WTC11 (cell line): ENCODE measurements at regions not wholly inside any gene's neighbourhood (a gene's known extent, or its start where the extent isn't known, plus 50 kb on each side); places are given as distances from the start of the nearest gene placed in this dataset.
"Not testable (repeated sequence)": the region's sequence is repeated elsewhere in the genome, so short reads cannot be mapped to it uniquely, and the experiment has no call there.

Experiments used
- ATAC-seq: fragments of 200-7000 bp; cut with Tn5 transposase; 2 replicates; pipeline ENCODE4 v1.10.0; 2021; ENCODE audit warnings: mild to moderate bottlenecking, moderate library complexity
- CTCF ChIA-PET: fragments of 300-600 bp; sonication (Branson Sonifier 250); formaldehyde crosslinking; loops from one replicate; lab custom pipeline; 2021; ENCODE audit warnings: antibody characterized with exemption; lab: Charles Lee
- POLR2A ChIA-PET: fragments of 350-600 bp; sonication (Branson Sonifier 250); formaldehyde crosslinking; loops from one replicate; lab custom pipeline; 2021; ENCODE audit warnings: antibody characterized with exemption; lab: Charles Lee
- DNase-seq: peaks from one replicate; pipeline ENCODE4 v3.0.0; 2021; ENCODE audit warnings: low spot score
- H3K27ac Mint-ChIP-seq: 2 replicates; pipeline ENCODE4 v1.8.0; 2021; ENCODE audit warnings: mixed read lengths
- H3K27me3 Mint-ChIP-seq: 2 replicates; pipeline ENCODE4 v1.8.0; 2021; ENCODE audit warnings: low read depth, mild to moderate bottlenecking, moderate library complexity, mixed read lengths
- H3K36me3 Mint-ChIP-seq: 2 replicates; pipeline ENCODE4 v1.8.0; 2021; ENCODE audit warnings: mixed read lengths
- H3K4me1 Mint-ChIP-seq: 2 replicates; pipeline ENCODE4 v1.8.0; 2022; ENCODE audit warnings: mixed read lengths
- H3K4me3 Mint-ChIP-seq: 2 replicates; pipeline ENCODE4 v1.8.0; 2021; ENCODE audit warnings: mild to moderate bottlenecking, moderate library complexity, mixed read lengths
- H3K9me3 Mint-ChIP-seq: 2 replicates; pipeline ENCODE4 v1.8.0; 2021; ENCODE audit warnings: mixed read lengths
- ETV6 ChIP-seq: sonication (generic); formaldehyde crosslinking; IDR thresholded peaks from 2 replicates; pipeline ENCODE4 v1.8.1; 2022; ENCODE audit warnings: mild to moderate bottlenecking, missing genetic modification reagents
- FOXK1 ChIP-seq: sonication (generic); formaldehyde crosslinking; IDR thresholded peaks from 2 replicates; pipeline ENCODE4 v1.8.0; 2022; ENCODE audit warnings: mild to moderate bottlenecking, moderate library complexity, missing genetic modification reagents
- MXD4 ChIP-seq: fragments of 250-450 bp; sonication (Bioruptor Pico); IDR thresholded peaks from 2 replicates; pipeline ENCODE4 v1.8.0; 2021; ENCODE audit warnings: mild to moderate bottlenecking, moderate library complexity, borderline replicate concordance
- MYBL2 ChIP-seq: sonication (generic); formaldehyde crosslinking; IDR thresholded peaks from 2 replicates; pipeline ENCODE4 v1.8.1; 2023; ENCODE audit warnings: mild to moderate bottlenecking, moderate library complexity, missing genetic modification reagents
- SOX15 ChIP-seq: fragments of 250-450 bp; sonication (Bioruptor Pico); IDR thresholded peaks from 2 replicates; pipeline ENCODE4 v1.9.0; 2021; ENCODE audit warnings: mild to moderate bottlenecking
- TEAD4 ChIP-seq: sonication (generic); formaldehyde crosslinking; IDR thresholded peaks from 2 replicates; pipeline ENCODE4 v1.8.0; 2022; ENCODE audit warnings: mild to moderate bottlenecking, missing genetic modification reagents
- ZNF232 ChIP-seq: sonication (generic); formaldehyde crosslinking; IDR thresholded peaks from 2 replicates; pipeline ENCODE4 v1.8.0; 2022; ENCODE audit warnings: mild to moderate bottlenecking, missing genetic modification reagents
- ZNF317 ChIP-seq: sonication (generic); formaldehyde crosslinking; IDR thresholded peaks from 2 replicates; pipeline ENCODE4 v1.8.1; 2023; ENCODE audit warnings: low read depth, mild to moderate bottlenecking, moderate library complexity, missing genetic modification reagents, borderline replicate concordance
- ZNF423 ChIP-seq: fragments of 250-450 bp; sonication (Bioruptor Pico); IDR thresholded peaks from 2 replicates; pipeline ENCODE4 v2.1.2; 2022; ENCODE audit warnings: mild to moderate bottlenecking, moderate library complexity
- TF ChIP-seq, protein P1 (sequence below): fragments of 200-600 bp; IDR thresholded peaks from 2 replicates; pipeline ENCODE4 v1.8.0; 2022; ENCODE audit warnings: antibody characterized with exemption
- TF ChIP-seq, protein P2 (sequence below): sonication (generic); formaldehyde crosslinking; IDR thresholded peaks from 2 replicates; pipeline ENCODE4 v1.8.0; 2023; ENCODE audit warnings: missing genetic modification reagents, mild to moderate bottlenecking, borderline replicate concordance
- TF ChIP-seq, protein P3 (sequence below): sonication (generic); formaldehyde crosslinking; IDR thresholded peaks from 2 replicates; pipeline ENCODE4 v1.8.1; 2023; ENCODE audit warnings: mild to moderate bottlenecking, missing genetic modification reagents, borderline replicate concordance
- TF ChIP-seq, protein P4 (sequence below): sonication (generic); formaldehyde crosslinking; IDR thresholded peaks from 2 replicates; pipeline ENCODE4 v1.8.1; 2022; ENCODE audit warnings: mild to moderate bottlenecking, moderate library complexity, missing genetic modification reagents
- TF ChIP-seq, protein P5 (sequence below): sonication (generic); formaldehyde crosslinking; IDR thresholded peaks from 2 replicates; pipeline ENCODE4 v1.8.1; 2023; ENCODE audit warnings: mild to moderate bottlenecking, missing genetic modification reagents, moderate library complexity
- TF ChIP-seq, protein P6 (sequence below): sonication (generic); formaldehyde crosslinking; IDR thresholded peaks from 2 replicates; pipeline ENCODE4 v1.8.1; 2023; ENCODE audit warnings: mild to moderate bottlenecking, missing genetic modification reagents
- TF ChIP-seq, protein P7 (sequence below): sonication (generic); formaldehyde crosslinking; conservative IDR thresholded peaks from 2 replicates; pipeline ENCODE4 v1.8.1; 2023; ENCODE audit warnings: mild to moderate bottlenecking, low read depth, missing genetic modification reagents, moderate library complexity

DNA sequence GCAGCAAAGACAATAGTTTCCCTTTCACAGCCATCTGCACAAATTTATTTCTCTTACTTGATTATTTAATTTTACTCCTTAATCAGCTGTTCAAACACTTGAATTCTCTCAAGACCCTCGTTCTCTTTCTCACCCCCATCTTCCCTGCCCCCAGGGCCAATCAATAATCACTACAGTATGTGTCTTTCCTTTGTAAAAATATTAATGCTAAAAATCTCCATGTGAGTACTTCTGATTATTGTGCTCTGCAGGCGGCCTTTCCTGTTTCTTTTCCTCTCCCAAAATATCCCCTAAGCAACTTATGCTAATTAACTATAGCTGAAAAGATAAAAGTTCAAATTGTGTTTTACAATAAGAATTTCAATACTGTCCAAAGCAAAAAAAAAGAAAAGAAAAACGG lies 617.0 kb upstream of the CBLB start:
- TF ChIP-seq ETV6 (CRISPR knock-in tag) (no peak), TEAD4 (no peak), ZNF232 (no peak), SOX15 (CRISPR knock-in tag) (no peak), MXD4 (CRISPR knock-in tag) (no peak), ZNF317 (CRISPR knock-in tag) (no peak), FOXK1 (no peak), ZNF423 (CRISPR knock-in tag) (no peak), MYBL2 (CRISPR knock-in tag) (no peak)
- TF ChIP-seq, protein P1, sequence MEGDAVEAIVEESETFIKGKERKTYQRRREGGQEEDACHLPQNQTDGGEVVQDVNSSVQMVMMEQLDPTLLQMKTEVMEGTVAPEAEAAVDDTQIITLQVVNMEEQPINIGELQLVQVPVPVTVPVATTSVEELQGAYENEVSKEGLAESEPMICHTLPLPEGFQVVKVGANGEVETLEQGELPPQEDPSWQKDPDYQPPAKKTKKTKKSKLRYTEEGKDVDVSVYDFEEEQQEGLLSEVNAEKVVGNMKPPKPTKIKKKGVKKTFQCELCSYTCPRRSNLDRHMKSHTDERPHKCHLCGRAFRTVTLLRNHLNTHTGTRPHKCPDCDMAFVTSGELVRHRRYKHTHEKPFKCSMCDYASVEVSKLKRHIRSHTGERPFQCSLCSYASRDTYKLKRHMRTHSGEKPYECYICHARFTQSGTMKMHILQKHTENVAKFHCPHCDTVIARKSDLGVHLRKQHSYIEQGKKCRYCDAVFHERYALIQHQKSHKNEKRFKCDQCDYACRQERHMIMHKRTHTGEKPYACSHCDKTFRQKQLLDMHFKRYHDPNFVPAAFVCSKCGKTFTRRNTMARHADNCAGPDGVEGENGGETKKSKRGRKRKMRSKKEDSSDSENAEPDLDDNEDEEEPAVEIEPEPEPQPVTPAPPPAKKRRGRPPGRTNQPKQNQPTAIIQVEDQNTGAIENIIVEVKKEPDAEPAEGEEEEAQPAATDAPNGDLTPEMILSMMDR = no peak
- TF ChIP-seq, protein P2, sequence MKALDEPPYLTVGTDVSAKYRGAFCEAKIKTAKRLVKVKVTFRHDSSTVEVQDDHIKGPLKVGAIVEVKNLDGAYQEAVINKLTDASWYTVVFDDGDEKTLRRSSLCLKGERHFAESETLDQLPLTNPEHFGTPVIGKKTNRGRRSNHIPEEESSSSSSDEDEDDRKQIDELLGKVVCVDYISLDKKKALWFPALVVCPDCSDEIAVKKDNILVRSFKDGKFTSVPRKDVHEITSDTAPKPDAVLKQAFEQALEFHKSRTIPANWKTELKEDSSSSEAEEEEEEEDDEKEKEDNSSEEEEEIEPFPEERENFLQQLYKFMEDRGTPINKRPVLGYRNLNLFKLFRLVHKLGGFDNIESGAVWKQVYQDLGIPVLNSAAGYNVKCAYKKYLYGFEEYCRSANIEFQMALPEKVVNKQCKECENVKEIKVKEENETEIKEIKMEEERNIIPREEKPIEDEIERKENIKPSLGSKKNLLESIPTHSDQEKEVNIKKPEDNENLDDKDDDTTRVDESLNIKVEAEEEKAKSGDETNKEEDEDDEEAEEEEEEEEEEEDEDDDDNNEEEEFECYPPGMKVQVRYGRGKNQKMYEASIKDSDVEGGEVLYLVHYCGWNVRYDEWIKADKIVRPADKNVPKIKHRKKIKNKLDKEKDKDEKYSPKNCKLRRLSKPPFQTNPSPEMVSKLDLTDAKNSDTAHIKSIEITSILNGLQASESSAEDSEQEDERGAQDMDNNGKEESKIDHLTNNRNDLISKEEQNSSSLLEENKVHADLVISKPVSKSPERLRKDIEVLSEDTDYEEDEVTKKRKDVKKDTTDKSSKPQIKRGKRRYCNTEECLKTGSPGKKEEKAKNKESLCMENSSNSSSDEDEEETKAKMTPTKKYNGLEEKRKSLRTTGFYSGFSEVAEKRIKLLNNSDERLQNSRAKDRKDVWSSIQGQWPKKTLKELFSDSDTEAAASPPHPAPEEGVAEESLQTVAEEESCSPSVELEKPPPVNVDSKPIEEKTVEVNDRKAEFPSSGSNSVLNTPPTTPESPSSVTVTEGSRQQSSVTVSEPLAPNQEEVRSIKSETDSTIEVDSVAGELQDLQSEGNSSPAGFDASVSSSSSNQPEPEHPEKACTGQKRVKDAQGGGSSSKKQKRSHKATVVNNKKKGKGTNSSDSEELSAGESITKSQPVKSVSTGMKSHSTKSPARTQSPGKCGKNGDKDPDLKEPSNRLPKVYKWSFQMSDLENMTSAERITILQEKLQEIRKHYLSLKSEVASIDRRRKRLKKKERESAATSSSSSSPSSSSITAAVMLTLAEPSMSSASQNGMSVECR (CRISPR knock-in tag) = no peak
- TF ChIP-seq, protein P3, sequence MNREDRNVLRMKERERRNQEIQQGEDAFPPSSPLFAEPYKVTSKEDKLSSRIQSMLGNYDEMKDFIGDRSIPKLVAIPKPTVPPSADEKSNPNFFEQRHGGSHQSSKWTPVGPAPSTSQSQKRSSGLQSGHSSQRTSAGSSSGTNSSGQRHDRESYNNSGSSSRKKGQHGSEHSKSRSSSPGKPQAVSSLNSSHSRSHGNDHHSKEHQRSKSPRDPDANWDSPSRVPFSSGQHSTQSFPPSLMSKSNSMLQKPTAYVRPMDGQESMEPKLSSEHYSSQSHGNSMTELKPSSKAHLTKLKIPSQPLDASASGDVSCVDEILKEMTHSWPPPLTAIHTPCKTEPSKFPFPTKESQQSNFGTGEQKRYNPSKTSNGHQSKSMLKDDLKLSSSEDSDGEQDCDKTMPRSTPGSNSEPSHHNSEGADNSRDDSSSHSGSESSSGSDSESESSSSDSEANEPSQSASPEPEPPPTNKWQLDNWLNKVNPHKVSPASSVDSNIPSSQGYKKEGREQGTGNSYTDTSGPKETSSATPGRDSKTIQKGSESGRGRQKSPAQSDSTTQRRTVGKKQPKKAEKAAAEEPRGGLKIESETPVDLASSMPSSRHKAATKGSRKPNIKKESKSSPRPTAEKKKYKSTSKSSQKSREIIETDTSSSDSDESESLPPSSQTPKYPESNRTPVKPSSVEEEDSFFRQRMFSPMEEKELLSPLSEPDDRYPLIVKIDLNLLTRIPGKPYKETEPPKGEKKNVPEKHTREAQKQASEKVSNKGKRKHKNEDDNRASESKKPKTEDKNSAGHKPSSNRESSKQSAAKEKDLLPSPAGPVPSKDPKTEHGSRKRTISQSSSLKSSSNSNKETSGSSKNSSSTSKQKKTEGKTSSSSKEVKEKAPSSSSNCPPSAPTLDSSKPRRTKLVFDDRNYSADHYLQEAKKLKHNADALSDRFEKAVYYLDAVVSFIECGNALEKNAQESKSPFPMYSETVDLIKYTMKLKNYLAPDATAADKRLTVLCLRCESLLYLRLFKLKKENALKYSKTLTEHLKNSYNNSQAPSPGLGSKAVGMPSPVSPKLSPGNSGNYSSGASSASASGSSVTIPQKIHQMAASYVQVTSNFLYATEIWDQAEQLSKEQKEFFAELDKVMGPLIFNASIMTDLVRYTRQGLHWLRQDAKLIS (CRISPR knock-in tag) = no peak
- TF ChIP-seq, protein P4, sequence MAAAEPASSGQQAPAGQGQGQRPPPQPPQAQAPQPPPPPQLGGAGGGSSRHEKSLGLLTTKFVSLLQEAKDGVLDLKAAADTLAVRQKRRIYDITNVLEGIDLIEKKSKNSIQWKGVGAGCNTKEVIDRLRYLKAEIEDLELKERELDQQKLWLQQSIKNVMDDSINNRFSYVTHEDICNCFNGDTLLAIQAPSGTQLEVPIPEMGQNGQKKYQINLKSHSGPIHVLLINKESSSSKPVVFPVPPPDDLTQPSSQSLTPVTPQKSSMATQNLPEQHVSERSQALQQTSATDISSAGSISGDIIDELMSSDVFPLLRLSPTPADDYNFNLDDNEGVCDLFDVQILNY (CRISPR knock-in tag) = no peak
- TF ChIP-seq, protein P5, sequence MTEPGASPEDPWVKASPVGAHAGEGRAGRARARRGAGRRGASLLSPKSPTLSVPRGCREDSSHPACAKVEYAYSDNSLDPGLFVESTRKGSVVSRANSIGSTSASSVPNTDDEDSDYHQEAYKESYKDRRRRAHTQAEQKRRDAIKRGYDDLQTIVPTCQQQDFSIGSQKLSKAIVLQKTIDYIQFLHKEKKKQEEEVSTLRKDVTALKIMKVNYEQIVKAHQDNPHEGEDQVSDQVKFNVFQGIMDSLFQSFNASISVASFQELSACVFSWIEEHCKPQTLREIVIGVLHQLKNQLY (CRISPR knock-in tag) = no peak
- TF ChIP-seq, protein P6, sequence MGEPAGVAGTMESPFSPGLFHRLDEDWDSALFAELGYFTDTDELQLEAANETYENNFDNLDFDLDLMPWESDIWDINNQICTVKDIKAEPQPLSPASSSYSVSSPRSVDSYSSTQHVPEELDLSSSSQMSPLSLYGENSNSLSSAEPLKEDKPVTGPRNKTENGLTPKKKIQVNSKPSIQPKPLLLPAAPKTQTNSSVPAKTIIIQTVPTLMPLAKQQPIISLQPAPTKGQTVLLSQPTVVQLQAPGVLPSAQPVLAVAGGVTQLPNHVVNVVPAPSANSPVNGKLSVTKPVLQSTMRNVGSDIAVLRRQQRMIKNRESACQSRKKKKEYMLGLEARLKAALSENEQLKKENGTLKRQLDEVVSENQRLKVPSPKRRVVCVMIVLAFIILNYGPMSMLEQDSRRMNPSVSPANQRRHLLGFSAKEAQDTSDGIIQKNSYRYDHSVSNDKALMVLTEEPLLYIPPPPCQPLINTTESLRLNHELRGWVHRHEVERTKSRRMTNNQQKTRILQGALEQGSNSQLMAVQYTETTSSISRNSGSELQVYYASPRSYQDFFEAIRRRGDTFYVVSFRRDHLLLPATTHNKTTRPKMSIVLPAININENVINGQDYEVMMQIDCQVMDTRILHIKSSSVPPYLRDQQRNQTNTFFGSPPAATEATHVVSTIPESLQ = no peak
- TF ChIP-seq, protein P7, sequence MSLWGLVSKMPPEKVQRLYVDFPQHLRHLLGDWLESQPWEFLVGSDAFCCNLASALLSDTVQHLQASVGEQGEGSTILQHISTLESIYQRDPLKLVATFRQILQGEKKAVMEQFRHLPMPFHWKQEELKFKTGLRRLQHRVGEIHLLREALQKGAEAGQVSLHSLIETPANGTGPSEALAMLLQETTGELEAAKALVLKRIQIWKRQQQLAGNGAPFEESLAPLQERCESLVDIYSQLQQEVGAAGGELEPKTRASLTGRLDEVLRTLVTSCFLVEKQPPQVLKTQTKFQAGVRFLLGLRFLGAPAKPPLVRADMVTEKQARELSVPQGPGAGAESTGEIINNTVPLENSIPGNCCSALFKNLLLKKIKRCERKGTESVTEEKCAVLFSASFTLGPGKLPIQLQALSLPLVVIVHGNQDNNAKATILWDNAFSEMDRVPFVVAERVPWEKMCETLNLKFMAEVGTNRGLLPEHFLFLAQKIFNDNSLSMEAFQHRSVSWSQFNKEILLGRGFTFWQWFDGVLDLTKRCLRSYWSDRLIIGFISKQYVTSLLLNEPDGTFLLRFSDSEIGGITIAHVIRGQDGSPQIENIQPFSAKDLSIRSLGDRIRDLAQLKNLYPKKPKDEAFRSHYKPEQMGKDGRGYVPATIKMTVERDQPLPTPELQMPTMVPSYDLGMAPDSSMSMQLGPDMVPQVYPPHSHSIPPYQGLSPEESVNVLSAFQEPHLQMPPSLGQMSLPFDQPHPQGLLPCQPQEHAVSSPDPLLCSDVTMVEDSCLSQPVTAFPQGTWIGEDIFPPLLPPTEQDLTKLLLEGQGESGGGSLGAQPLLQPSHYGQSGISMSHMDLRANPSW (CRISPR knock-in tag) = no peak
- H3K4me3 Mint-ChIP-seq = peak overlapping the region; percentile 16
- H3K27ac Mint-ChIP-seq = peak overlapping the region; percentile 88; the same call in 1 of the 2 replicates
- ChIA-PET CTCF (no interaction called here), POLR2A (interaction anchor here (0.6 kb wide), 1 partner anchor 37 kb away, joined by 6 read pairs; no protein-coding TSS in a partner anchor)
- peaks cover 32% of the 10 kb centered on the region for H3K4me1 Mint-ChIP-seq
- H3K9me3 Mint-ChIP-seq = peaks cover 4% of the 10 kb centered on the region
- no peaks in the 10 kb centered on the region for H3K27me3 Mint-ChIP-seq
- no peak for DNase-seq
- peaks cover 3% of the 10 kb centered on the region for H3K36me3 Mint-ChIP-seq
- no peak for ATAC-seq

DNA sequence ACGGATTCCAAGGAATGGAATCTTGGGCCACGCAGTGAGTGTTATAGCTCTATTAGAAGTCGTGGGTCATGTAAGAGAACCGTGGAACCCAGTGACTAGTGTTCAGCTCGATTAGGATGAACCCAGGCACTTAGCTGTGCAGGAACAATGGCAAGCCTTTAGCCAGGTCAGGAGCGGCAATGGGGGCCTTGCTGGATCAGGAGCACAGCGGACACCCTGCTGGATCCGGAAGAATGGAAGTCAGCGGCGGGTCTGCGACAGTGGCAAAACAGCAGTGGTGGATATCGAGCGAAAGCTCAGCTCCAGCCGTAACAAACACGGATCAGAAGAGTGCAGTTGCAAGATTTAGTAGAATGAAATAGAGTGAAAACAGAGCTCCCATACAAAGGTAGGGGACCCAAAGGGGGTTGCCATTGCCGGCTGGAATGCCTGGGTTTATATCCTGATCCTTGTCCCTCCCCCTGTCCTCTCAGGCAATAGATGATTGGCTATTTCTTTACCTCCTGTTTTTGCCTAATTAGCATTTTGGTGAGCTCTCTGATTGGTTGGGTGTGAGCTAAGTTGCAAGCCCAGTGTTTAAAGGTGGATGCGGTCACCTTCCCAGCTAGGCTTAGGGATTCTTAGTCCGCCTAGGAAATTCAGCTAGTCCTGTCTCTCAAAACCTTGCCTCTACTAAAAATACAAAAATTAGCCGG lies 618.3 kb upstream of the CBLB start:
- CTCF ChIA-PET, H3K27ac Mint-ChIP-seq, POLR2A ChIA-PET: not testable (repeated sequence)

More for the DNA sequence above, 618.3 kb upstream of the CBLB start:
- DNase-seq, H3K27me3 Mint-ChIP-seq, H3K36me3 Mint-ChIP-seq, ATAC-seq, H3K9me3 Mint-ChIP-seq, H3K4me3 Mint-ChIP-seq: not testable (repeated sequence)
- peaks cover 32% of the 10 kb centered on the region for H3K4me1 Mint-ChIP-seq
